Hematopoietic multipotent progenitor cell (in vitro differentiated cells): ENCODE measurements at regions not wholly inside any gene's neighbourhood (a gene's known extent, or its start where the extent isn't known, plus 50 kb on each side); places are given as distances from the start of the nearest gene placed in this dataset.
A peak's percentile ranks its signal among the peaks of the same experiment; 100 is the strongest.

Experiments used
- DNase-seq, 3 donors: peaks; one replicate each; pipeline ENCODE4 v3.0.0-alpha.2; 2011 to 2015; ENCODE audit warnings: low read depth in 2 of 3, low spot score in 2 of 3

- DNase-seq = no peak
These were observed 237.3 kb upstream of the CADM1 start for GRCh38 chr11:115741376-115742107.

GRCh38 chr11:115740324-115740723 lies 236.1 kb upstream of the CADM1 start:
- DNase-seq = no peak

DNA sequence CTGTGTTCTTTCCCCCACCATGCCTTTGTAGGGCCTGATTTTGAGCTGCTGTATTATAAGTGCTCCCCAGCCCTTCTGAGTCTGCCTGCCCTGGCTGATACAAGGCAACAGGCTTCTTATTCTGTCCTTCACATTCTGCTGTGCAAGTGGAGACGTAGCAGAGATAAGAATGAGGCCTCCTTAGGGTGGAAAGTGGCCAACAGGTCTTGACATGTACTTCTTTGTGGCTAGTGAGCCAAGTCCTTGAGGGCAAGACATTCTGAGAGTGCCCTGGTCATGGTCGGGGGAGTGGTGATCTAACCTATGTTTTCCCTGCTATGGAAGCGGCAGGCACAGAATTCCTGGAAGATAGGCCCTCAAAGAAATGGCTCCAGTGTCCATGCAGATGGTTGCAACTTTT lies 235.7 kb upstream of the CADM1 start:
- no peak for DNase-seq

- no peak for DNase-seq
These were observed 234.9 kb upstream of the CADM1 start for GRCh38 chr11:115739146-115739545.

GRCh38 chr11:115737875-115738274 lies 233.7 kb upstream of the CADM1 start:
- DNase-seq = no peak

GRCh38 chr11:115736146-115736545 lies 231.9 kb upstream of the CADM1 start:
- peak in 1 of 3 donors; percentile 5 for DNase-seq

DNA sequence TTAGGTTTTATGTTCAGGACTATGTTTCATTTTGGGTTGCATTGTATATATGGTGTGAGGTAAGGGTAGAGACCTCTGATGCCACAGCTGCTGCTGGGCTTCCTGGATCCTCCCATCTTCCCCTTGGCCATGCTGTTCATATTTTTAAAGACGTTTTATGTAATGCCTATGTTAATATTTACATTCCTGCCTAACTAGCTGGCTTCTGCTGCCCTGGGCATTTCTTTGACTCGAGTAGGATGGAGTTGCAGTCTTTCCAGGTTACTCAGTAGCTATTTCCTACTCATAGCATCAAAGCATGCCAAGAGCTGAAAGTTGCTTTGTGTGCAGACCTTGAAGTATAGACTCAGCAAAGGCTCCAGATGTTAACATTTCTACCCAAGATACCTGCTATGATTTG lies 220.5 kb upstream of the CADM1 start:
- DNase-seq = no peak

- DNase-seq = no peak
These were observed 218.5 kb upstream of the CADM1 start for GRCh38 chr11:115722711-115723110.

- no peak for DNase-seq
These were observed 217.2 kb upstream of the CADM1 start for GRCh38 chr11:115721296-115721995.

GRCh38 chr11:115720602-115721245 lies 216.5 kb upstream of the CADM1 start:
- DNase-seq = no peak

DNA sequence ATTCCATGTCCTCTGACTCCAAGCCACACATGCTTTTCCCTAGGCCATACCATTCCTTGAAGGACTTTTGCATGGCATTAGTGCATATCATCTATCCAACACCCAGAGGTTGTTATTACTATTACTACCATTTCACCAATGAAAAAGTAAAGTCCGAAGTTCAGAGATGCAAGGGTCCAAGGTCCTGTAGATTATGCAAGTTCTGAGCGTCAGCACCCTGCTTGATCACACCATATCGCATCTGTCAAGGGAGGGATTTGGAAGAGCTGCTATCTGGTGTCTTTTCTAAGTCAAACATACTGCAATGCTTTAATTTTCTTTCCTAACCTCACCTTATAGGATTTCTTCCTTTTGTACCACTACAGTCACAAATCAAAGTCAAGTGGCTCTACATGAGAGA lies 214.7 kb upstream of the CADM1 start:
- DNase-seq = no peak

DNA sequence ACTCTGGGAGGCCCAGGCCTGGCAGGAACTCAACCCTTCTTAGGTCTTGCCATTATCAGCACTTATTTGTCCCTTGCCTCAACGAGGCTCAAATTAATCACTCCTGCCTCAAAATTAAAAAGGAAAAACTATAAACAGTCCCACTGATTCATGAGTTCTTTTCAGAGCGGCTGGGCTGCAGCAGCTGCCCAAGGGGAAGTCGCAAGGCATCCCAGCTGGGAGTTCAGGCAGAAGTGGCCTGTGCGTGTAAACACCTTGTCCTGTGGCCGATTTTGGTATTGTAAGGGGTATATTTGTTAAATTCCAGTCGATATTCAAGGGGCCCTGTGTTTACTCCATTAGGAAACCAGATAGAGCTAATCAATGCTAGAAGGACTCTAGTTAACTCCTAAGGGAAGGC lies 213.9 kb upstream of the CADM1 start:
- no peak for DNase-seq

DNA sequence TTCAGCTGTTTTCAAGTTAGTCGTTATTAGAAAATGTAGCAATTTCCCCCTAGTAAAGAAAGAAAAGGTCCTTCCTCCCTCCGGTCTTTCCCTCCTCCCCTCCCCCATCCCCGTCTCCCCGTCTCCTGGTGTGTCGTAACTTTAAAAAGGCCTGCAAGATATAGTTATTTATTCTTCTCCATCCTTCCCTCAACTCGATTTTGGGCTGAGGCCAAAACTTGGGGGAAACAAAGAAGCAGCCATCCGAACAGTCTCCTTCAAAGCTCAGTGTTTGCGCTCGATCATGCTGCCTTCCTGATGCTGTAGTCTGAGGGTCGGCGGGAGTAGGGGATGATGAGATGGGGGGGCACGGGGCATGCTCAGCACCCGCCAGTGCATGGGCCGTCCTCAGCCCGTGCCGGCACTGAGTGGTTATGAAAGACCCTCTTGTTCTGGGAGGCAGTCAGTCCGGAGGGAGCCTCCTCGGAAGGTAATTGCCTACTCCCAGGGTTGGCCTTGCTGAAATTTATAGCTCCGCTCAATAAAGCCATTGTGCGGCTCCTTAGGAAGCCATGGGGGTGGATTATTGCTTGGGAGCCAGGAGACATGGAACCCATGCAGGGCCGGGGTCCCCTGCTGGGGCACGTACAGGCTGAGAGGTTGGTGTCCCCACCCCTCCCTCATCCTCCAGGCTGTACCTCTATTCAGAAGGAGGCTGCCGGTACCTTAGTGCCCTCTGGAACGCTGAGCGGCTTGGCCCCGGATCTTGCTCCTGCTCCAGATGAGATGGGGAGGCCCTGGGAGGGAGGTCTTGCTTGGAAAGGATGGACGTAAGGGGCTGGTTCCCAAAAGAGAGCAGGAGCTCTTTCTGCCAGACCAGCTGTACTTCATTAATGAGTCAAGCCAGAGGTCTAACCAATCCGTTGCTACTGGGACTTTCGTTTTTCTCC lies 212.7 kb upstream of the CADM1 start:
- DNase-seq = no peak

- no peak for DNase-seq
These were observed 211.9 kb upstream of the CADM1 start for GRCh38 chr11:115716080-115716479.

GRCh38 chr11:115715251-115715770 lies 211.1 kb upstream of the CADM1 start:
- no peak for DNase-seq

GRCh38 chr11:115712296-115712695 lies 208.1 kb upstream of the CADM1 start:
- no peak for DNase-seq

- no peak for DNase-seq
These were observed 206.8 kb upstream of the CADM1 start for GRCh38 chr11:115710980-115711379.

GRCh38 chr11:115710426-115710825 lies 206.2 kb upstream of the CADM1 start:
- DNase-seq = no peak

DNA sequence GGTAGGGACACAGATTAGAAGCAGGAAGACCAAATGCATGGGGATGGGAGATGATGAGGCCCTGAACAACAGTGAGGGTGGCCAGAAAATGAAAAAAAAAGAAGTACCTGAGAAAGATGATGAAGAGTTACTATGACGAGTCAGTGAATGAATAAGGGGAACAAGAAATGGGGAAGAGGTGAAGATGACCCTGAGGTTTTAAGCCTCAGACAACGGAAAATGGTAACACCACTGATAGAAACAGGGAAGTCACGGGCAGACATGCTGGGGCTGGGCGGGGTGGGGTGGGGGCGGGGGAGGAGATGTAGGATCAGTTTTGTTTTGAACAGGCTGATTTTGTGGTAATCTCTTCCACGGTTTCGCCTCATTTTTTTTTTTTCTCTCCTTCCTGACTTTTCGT lies 205.1 kb upstream of the CADM1 start:
- peak in 2 of 3 donors; percentile 26 to 61 for DNase-seq

GRCh38 chr11:115707180-115707905 lies 203.1 kb upstream of the CADM1 start:
- DNase-seq = peak in 1 of 3 donors; percentile 13
